ENCODE measurements at regions not wholly inside any gene's neighbourhood (a gene's known extent, or its start where the extent isn't known, plus 50 kb on each side); places are given as distances from the start of the nearest gene placed in this dataset.

- H3K27ac ChIP-seq (ENCODE audit: low read length) = no peak overlapping the region
- ChIA-PET CTCF (no interaction called here), POLR2A (no interaction called here)
- TF ChIP-seq REST (IDR thresholded peaks at IDR 0.05; ENCODE audit: insufficient read depth in 1 of 2, low read depth in 2 of 2, low read length in 1 of 2) (no peak), TCF7L2 (IDR thresholded peaks at IDR 0.05; ENCODE audit: low read depth, low read length) (no peak), SIN3A (IDR thresholded peaks at IDR 0.05; ENCODE audit: borderline replicate concordance, insufficient read depth, low read depth, low read length) (no peak), POLR2AphosphoS5 (IDR thresholded peaks at IDR 0.05; ENCODE audit: low read depth, low read length) (no peak)
- TF ChIP-seq, protein P1, sequence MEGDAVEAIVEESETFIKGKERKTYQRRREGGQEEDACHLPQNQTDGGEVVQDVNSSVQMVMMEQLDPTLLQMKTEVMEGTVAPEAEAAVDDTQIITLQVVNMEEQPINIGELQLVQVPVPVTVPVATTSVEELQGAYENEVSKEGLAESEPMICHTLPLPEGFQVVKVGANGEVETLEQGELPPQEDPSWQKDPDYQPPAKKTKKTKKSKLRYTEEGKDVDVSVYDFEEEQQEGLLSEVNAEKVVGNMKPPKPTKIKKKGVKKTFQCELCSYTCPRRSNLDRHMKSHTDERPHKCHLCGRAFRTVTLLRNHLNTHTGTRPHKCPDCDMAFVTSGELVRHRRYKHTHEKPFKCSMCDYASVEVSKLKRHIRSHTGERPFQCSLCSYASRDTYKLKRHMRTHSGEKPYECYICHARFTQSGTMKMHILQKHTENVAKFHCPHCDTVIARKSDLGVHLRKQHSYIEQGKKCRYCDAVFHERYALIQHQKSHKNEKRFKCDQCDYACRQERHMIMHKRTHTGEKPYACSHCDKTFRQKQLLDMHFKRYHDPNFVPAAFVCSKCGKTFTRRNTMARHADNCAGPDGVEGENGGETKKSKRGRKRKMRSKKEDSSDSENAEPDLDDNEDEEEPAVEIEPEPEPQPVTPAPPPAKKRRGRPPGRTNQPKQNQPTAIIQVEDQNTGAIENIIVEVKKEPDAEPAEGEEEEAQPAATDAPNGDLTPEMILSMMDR (IDR thresholded peaks at IDR 0.05) = no peak
- H3K27me3 ChIP-seq (ENCODE audit: control insufficient read depth, insufficient read depth, low read length) = 0 out of 2 replicates have a peak, but pooled peaks cover 2% of the 10 kb centered on the region
- H3K36me3 ChIP-seq (ENCODE audit: control insufficient read depth, insufficient read depth, low read length) = no peaks in the 10 kb centered on the region; the same call in 1 of the 2 replicates
- H3K4me3 ChIP-seq (ENCODE audit: low read depth in 2 of 2, low read length in 2 of 2) = no peak overlapping the region
- ATAC-seq = no peak
- in situ Hi-C loops (cut with HindIII; ENCODE audit: low pct_unique_long_range_greater_than_20kb, low sequenced_read_pairs) = no loop called here
- no peaks in the 10 kb centered on the region for H3K4me1 ChIP-seq (ENCODE audit: control insufficient read depth, insufficient read depth, low read length)
- no TSS peak for BruUV-seq (replicated peaks)
- DNase-seq (ENCODE audit: low read depth, low spot score) = no peak
- no peaks in the 10 kb centered on the region for H3K9me3 ChIP-seq (ENCODE audit: control insufficient read depth, insufficient read depth, low read depth, low read length)
- intact Hi-C loops (cut with micrococcal nuclease; ENCODE audit: unreplicated experiment) = no loop called here
Observed at GRCh38 chr4:84317513-84317912, 181.6 kb downstream of the NKX6-1 start.

DNA sequence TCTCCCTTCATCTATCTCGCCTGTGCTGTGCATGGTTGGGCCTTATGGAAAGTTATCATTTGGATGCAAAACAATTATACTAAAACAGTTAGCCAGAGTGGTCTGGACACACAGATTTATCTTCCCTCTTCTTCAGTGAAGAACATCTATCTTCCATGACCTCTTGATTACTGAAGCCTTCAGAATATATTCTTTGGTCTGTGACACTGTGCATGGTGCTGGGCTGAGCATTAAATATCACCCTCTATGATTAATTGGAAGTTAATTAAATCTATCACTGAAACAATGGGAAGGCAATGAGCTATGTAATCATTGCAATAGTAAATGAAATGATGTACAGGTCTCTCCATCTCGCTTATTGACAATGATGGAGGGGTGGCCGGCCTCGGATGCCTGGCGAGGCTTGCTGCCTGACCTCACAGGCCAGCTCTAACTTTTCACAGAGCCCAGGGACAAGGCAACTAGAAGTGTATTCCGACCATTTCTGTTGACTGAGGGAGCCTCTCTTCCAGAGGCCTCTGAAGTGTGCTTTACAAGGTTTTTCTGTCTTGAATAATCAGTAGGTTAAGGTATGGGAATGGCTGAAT, 186.6 kb downstream of the NKX6-1 start:
- no peak for ATAC-seq
- no TSS peak for BruUV-seq (replicated peaks)
- in situ Hi-C loops (cut with HindIII; ENCODE audit: low pct_unique_long_range_greater_than_20kb, low sequenced_read_pairs) = no loop called here
- intact Hi-C loops (cut with micrococcal nuclease; ENCODE audit: unreplicated experiment) = no loop called here
- DNase-seq (ENCODE audit: low read depth, low spot score) = no peak
- no peaks in the 10 kb centered on the region for H3K9me3 ChIP-seq (ENCODE audit: control insufficient read depth, insufficient read depth, low read depth, low read length)
- H3K27me3 ChIP-seq (ENCODE audit: control insufficient read depth, insufficient read depth, low read length) = 0 out of 2 replicates have a peak, but pooled peaks cover 2% of the 10 kb centered on the region
- POLR2A ChIA-PET = no interaction called here
- no peak overlapping the region for H3K27ac ChIP-seq (ENCODE audit: low read length)
- CTCF ChIA-PET = no interaction called here
- TF ChIP-seq REST (IDR thresholded peaks at IDR 0.05; ENCODE audit: insufficient read depth in 1 of 2, low read depth in 2 of 2, low read length in 1 of 2) = no peak
- no peak for TF ChIP-seq POLR2AphosphoS5 (IDR thresholded peaks at IDR 0.05; ENCODE audit: low read depth, low read length)
- TF ChIP-seq, protein P1 (IDR thresholded peaks at IDR 0.05) = no peak
- TF ChIP-seq SIN3A (IDR thresholded peaks at IDR 0.05; ENCODE audit: borderline replicate concordance, insufficient read depth, low read depth, low read length) = no peak
- no peak for TF ChIP-seq TCF7L2 (IDR thresholded peaks at IDR 0.05; ENCODE audit: low read depth, low read length)
- no peaks in the 10 kb centered on the region for H3K4me1 ChIP-seq (ENCODE audit: control insufficient read depth, insufficient read depth, low read length)
- no peak overlapping the region for H3K4me3 ChIP-seq (ENCODE audit: low read depth in 2 of 2, low read length in 2 of 2)
- H3K36me3 ChIP-seq (ENCODE audit: control insufficient read depth, insufficient read depth, low read length) = no peaks in the 10 kb centered on the region
